CD4-positive, alpha-beta T cell treated with Interleukin-6 at 100 ng/mL for 8 hours (primary cell): ENCODE measurements at regions not wholly inside any gene's neighbourhood (a gene's known extent, or its start where the extent isn't known, plus 50 kb on each side); places are given as distances from the start of the nearest gene placed in this dataset.

Experiments used
- DNase-seq: peaks from one replicate; pipeline ENCODE4 v3.0.0-alpha.2; 2020; ENCODE audit warnings: mixed read lengths, low spot score

DNA sequence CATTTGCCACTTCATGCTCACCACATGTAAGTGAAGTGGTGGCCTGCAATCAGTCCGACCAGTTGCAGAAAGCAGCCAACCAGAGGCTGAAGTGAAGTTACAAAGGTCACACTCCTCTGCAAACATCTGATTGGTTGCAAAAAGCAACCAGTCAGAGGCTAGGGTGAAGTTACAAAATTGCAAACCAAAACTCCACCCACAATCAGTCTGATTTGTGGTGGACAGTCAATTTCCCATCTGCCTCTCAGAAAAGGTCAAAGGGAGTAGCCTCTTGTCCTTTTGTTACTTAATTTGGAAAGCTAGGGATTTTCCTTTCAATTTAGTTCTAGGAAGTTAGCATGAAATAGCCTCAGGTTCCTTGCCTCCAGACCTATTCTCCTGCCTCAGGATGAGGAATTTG lies 185.0 kb downstream of the UXS1 start:
- DNase-seq: no peak

DNA sequence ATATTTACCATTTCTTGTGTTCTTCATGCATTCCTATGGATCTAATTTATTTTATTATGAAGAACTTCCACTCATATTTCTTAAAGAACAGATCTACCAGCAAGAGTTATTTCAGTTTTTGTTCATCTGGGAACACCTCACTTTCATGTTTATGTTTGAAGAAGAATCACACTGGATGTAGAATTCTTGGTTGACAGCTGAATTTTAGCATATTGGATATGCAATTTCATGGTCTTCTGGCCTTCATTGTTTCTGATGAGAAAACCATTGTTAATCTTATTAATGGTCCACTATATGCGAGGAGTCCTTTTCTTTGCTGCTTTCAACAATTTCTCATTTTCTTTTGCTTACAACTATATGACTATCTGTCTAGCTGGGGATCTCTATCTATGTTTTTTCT lies 189.2 kb downstream of the UXS1 start:
- no peak for DNase-seq

DNA sequence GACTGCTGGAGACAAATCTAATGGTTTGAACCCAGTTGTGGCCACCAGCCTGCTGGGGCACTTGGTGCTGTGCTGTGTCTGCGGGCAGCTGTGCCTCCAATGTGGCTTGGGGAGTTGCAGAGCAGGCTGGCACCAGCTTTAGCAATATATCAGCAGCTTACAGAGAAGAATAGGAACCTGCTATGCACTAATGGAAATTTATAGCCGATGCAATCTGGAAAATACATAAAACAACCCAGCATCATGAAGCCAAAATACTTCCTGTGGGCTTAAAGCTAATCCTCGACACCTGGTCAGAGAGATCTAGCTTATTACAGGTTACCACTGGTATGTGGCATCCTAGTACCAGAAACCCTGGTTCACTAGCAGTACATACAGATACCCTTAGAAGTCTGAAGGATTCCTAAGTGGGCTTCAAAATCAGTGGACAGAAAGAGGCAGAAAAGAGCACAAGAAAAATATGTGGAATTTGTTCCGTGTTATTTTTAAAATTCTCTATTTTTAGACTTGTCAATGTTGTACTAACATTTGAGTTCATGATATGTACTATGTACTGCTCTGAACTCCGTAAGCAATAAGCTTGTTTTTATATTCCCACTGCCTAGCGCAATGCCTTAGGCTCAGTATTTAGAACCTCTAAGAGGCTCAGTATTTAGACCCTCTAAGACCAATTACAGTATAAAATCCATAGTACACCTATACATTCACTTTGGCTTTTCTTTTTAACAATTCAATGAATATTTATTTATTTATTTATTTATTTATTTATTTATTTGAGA lies 194.7 kb downstream of the UXS1 start:
- no peak for DNase-seq

DNA sequence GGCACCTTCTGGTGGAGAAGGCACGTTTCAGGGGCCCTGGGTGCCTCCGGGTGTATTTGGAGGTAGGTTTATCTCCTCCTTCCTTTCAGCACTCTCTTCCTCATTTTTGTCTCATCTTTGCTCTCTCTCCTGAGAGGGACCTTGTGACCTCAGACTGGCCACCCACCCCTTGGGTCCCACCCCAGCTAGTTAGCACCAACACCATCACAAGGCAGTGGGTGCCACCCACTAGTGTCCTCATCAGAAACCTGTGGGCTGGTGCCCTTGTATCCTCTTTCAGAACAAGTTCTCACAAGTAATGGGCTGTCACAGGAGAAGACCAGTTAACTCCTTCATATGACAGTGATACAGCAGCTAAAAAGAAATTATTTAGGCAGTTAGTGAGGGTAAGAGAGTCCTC lies 196.4 kb downstream of the UXS1 start:
- no peak for DNase-seq

DNA sequence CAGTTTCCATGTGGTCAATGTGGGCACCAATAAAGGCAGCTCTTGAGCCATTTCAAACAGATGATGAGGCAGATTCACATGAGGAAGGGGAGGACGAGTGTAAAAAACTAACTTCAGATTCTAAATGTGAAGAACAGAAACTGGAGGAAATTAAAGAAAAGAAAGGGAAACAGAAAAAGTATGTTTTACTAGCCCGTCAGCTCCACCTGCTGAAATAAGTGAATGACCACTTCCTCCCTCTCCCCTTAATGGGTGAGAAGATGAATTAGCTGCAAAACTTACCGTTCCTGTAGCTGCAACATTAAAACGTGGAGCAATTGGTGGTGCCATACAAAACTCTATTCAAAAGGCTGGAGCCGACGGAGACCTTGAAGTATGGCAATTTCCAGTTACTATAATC lies 203.5 kb downstream of the UXS1 start:
- no peak for DNase-seq

DNA sequence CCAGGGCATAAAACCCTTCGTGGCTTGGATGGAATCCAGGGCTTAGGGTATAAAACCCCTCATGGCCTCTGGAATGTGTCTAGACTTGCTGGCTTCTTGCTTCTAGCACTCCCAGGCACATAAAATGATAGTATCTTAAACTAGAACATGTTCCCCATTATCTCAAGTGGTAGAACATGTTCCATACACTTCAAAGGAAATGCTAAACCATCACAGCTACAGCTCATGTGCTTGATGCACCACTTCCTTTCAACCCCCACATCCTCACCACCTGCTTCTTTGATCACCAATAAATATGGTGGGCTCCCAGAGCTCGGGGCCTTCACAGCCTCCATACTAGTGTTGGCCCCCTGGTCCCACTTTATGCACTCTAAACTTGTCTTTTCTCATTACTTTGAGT lies 204.3 kb downstream of the UXS1 start:
- peak; percentile 16 for DNase-seq

DNA sequence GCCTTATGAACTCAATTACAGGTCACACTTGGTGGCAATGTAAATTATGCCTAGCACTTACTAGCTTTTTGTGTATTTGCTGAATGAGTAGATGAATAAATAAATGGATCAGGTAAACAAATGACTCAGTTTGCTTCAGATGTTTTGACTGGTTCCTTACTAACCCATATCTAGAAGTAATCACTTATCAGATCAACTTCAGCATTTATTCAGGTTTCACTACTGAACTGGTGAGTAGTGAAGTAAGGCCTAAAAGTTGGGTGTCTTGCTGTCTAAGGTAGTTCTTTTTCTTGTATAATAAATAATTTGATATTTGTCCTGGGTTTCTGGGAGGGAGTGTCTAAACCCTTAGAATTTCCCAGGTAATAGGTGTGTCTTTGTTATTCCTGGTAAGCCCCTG lies 205.0 kb downstream of the UXS1 start:
- DNase-seq: no peak

DNA sequence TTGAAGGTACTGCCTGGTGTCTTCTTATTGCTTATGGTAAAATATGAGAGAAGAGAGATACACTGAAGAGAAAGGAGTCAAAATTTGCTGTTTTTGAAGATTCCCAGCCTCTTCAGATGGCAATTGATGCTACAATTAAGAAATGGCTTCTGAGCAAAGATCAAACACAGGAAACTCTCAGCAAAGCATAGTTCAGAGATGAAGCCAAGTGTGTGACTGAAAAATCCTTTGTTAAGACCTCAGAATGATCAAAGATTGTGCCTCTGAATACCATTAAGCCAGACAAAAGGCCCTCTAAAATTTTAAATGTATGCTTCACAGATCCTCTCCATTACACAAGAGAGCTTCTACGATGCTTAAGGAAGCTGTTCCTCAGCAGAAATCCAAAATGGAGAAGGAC lies 216.3 kb downstream of the UXS1 start:
- DNase-seq: no peak

DNA sequence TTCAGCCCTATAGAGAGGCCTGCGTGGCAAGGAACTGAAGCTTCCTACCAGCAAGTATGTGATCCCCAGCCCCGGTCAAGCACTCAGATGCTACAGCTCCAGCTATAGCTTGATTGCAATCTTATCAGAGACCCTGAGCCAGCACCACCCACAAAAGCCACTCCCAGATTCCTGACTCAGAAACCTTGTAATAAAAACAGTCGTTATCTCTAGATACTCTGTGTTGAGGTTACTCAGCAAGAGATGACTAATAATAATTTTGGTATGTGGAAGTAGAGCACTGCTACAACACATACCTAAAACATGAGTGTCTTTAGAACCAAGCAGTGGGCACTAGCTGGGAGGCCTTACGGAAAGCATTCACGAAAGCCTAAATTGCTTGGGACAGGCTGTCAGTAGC lies 216.9 kb downstream of the UXS1 start:
- no peak for DNase-seq

DNA sequence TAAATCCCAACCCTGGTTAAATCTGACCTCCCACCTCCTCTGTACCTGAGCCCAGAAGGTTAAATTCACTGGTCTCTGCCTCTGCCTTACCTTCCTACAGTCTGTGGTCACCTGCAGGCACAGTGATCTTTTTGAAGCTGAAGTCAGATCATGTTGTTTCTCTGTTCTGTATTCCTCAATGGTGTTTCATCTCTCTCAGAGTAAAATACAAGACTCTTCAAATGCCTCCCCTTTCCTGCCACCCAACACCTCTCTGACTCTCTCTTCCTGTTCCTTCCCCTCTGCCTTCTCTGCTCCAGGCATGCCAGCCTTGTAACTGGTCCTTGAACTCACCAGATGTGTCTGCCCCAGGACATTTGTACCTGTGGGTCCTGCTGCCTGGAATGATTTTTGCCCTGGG lies 219.3 kb downstream of the UXS1 start:
- DNase-seq: peak; percentile 15

DNA sequence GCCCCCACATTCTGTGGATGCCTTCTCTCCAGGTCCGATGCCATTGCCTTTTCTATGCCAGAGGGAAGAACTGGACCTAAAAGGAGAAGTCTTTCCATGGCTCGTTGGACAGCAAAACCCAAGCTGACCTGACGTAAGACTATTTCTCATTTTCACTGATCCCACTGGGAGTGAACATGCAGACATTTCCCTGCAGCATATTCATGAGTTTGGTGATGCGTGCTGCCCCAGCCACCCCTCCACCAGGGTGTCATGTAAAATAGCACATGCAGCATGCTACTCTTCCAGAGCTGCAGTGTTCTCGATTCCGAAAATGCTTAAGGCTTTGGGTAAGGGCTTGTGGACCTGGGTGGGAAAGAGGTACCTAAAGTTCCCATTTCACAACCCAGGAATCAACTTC lies 221.2 kb downstream of the UXS1 start:
- DNase-seq: no peak

DNA sequence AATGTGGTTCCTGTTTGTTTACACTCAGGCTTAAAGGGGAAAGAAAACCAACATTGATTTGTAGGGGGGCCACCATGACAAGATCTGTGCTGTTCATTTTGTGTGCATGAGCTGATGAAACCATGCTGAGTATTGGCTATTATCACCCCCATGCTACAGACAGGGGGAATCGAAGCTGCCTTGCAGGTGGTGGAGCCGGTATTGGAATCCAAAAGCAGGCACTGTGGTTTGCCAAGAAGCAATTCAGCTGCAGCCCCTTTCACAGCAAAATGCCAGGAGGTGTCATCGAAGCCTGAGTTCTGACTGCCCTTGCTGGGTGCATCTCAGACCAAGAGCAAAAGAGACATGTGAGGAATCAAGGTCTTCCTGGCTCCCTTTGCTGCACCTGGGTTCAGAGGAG lies 221.9 kb downstream of the UXS1 start:
- DNase-seq: no peak

DNA sequence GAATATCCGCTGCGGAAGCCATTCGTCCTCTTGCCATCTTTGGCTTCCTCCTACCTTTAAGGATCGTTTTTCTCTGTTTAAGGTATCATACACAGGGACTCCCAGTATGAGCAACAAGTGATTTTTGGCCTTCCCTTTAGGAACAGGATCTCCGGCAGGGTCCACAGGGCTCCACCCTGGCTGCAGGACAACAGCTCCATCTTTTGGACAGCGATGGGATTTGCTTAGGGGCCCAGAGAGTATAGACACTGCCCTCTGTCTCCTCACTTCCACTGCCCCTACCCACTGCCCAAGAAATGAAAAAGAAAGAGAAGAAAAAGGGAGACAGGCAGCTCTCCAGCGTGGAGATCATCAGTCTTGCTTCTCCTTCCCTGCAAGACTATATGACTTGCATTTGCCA lies 224.5 kb downstream of the UXS1 start:
- DNase-seq: no peak

DNA sequence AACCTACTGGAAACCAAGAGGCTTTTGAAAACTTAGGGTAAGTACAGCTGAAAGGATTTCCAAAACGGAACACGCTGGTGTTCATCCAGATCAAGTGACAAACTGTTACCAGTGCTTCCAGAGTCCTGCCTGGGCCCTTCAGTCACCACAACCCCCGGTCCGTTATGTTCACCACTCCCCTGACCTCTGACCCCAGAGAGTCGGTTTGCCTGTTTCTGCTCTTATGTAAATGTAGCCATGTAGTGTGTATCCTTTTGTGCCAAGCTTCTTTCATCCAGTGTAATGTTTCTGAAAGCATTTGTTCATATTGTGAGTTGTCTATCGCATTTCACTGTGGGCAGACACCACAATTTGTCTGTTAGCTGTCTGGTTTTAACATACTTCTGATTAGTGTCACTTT lies 217.5 kb downstream of the NCK2 start:
- no peak for DNase-seq

DNA sequence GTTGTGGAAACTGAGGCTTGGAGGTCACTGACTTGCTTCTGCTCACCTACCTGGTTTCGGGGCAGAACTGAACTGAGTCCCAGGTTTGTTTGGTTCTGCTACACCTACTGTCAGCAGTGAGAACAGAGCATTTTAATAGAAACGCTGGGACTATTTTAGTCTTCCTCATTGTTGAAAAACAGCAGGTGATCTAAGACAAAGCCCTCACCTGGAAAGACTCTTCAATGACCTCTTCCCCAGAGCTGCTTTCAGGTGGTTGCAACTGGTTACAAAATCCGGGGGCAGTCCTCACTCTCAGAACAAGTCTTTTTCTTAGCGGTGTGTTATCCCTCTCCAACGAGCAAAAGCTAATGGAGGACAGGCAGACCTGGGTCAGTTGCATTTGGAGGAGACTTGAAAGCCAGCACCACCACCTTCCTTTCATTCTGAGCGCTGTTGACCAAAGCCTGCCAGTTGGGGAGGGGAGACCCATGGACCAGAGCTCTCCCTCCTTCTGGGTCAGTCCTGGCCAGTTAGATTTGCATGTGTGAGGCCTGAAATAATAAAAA lies 217.0 kb downstream of the NCK2 start:
- no peak for DNase-seq

DNA sequence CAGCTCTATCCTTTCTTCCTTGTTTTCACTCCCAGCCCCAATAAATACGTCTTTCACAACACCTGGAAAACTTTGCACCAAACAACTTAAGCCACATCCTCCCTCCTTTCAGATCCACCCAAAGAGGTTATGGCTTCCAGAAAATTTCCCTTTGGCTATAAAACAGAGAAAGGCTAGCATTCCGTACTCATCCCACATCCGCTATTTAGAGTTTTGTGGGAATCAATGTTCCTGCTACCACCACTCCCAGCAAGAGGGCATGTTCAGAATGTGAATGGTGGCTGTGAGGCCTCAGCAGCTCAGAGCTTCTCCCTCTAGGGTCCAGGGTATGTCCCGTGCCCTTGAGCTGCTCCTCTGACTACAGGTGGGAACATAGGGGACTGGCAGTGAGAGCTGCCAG lies 214.6 kb downstream of the NCK2 start:
- DNase-seq: no peak

DNA sequence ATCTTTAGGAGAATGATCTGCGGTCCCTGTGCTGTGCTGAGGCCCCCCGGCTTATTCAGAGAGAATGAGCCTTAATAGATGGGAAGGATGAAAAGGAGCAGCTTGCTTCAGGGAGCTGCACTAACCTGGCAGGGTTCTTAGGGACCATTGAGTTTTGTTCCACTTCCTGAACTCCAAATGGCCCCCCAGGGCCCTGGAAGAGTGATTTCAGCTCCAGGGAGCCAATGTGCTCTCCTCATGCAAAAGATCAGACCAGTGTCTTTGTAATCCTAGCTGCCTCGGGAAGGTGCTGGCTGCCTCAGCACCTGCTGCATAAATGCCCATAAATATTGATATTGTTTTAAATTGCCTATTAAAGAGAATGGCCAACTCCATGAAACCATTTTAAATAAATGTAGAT lies 210.2 kb downstream of the NCK2 start:
- no peak for DNase-seq

DNA sequence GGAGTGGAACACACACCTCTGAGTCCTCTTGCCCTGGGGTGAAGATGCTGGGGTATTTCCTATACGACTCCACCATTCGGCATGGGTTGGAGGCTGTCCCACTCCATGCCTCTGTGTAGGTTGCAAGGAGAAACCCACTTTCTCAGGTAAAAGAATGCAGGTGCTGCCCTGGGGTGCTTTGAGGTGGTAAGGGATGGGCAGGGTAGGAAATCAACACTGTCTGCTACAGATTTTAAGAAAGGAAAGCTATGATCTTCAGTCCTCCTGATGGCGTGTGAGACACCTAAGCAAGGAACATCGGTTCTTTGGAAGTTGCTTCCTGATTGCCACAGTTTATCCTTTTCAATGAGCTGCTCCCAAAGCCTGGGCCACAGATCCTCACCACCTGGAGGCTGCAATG lies 209.2 kb downstream of the NCK2 start:
- DNase-seq: no peak

DNA sequence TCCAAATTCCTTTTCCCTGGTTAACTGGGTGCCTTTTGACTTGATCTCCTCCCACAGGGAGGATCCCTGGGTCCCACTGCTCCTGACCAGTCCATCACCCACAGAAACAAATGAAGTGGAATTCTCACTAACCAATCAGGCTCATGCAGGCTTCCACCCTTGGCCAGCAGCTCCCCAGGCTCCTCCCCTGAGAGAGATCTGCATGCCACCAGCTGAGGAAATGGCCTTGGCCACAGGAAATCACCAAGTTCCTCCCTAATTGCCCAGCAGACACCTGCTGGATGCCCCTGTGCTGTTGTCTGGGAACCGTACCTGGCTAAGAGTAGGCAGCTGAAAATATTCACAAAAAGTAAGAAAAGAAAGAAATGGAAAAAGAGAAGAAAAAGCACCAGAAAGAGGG lies 207.4 kb downstream of the NCK2 start:
- DNase-seq: no peak

DNA sequence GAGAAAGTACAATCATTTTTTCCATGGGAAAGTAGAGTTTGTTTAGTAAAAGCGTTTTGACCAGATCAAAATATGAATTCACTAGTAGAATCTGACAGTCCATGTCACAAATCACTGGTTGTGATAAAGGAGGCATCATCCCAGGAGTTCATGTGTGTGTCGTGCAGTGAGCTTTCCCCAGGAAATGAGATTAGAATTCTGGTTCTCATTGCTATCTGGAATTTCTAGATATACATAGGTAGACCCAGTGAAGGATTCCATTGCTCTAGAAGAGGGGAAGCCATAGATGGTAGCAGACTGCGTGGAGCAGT lies 206.6 kb downstream of the NCK2 start:
- DNase-seq: no peak

DNA sequence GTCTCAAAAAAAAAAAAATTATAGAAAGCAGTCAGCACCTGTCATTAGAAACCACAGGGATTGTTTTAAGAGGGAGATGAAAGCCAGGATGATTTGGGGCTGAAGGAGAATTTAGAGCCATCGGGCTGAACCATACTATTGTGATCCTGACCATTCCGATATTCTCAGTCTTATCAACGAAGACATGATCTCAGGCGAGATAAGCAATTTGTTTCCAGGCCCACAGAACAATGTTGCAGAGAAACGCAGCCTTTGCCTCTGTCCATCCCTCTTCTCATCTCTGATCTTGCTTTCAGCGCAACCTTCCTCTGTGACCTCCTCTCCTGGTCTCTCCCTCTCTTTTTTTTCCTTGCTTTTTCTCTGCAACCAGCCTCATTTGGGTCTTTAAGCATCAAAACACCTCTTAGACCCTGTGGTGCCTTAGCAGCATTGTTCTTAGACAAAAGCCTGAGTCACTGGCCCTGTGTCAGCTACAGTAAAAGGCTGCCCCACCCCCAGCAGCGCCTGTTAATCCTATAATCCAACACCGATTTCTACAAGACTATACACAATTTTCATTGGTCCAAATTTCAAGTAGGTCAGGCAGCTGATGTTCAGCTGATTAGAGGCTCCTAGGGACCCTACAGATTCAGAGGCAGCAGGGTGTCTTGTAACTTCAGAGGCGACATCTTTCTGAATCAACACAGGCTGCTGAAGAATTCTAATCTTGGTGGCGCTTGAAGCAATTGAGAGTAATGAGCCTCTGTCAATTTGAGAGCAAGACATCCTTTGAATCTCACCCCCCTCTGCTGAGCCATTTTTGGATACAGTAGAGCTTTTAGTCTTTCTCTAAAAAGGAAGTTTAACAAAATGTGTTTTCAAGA lies 206.0 kb downstream of the NCK2 start:
- DNase-seq: no peak

DNA sequence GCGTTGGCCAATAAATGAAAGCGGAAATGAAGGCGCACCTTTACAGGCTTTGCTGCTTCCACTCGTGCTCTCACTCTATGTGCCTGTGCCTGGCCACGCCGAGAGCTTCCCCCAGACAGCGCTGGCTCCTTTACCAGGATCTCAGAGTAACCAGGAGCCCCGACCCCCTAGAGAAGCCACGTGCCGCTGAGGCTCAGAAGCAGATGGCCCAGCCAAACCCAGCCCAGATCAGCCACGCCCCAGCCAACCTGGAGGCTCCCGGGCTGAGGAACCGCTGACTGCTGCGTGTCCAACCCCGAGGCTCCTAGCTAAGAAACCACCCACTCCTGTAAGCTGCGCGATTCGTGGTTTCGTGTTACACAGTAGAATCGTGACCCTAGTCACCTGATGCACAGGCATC lies 199.3 kb downstream of the NCK2 start:
- no peak for DNase-seq
